ENCODE measurements at regions not wholly inside any gene's neighbourhood (a gene's known extent, or its start where the extent isn't known, plus 50 kb on each side); places are given as distances from the start of the nearest gene placed in this dataset.

GRCh38 chr20:60653111-60653845 lies 598.8 kb upstream of the CDH4 start (continued):
- TF ChIP-seq ATF2 (IDR thresholded peaks at IDR 0.05; ENCODE audit: low read length), result no peak
- no peak for TF ChIP-seq CBX5 (IDR thresholded peaks at IDR 0.05; ENCODE audit: low read depth, low read length)

Data from H1 (cell line).